ENCODE measurements at regions not wholly inside any gene's neighbourhood (a gene's known extent, or its start where the extent isn't known, plus 50 kb on each side); places are given as distances from the start of the nearest gene placed in this dataset.
A peak's percentile ranks its signal among the peaks of the same experiment; 100 is the strongest.

- H3K4me1 ChIP-seq (ENCODE audit: control insufficient read depth in 2 of 3, insufficient read depth in 2 of 3, low read depth in 1 of 3, low read length in 3 of 3), result peaks cover 0 to 3% (median 0%) of the 10 kb centered on the region in 3 donors
- H3K9ac ChIP-seq (ENCODE audit: low read length in 3 of 3), result no peak overlapping the region
- DNase-seq (peak in 2 of 5 donors; percentile 34 to 66), FAIRE-seq (no peak)
- no peaks in the 10 kb centered on the region for H3K9me3 ChIP-seq (ENCODE audit: control insufficient read depth in 2 of 3, insufficient read depth in 1 of 3, low read length in 3 of 3)
- TF ChIP-seq CTCF (IDR thresholded peaks at IDR 0.05; ENCODE audit: borderline replicate concordance, extremely low read depth, insufficient read depth), result no peak
- H3K27me3 ChIP-seq (ENCODE audit: control insufficient read depth, insufficient read depth, low read length), result no peaks in the 10 kb centered on the region
- H3K4me3 ChIP-seq (ENCODE audit: low read length in 3 of 3), result no peak overlapping the region
- intact Hi-C loops (cut with DNase I), result no loop called here
- no peaks in the 10 kb centered on the region for H3K36me3 ChIP-seq (ENCODE audit: control insufficient read depth in 2 of 3, insufficient read depth in 3 of 3, low read length in 3 of 3)
- peak overlapping the region in 1 of 2 donors; percentile 43 for H3K27ac ChIP-seq (ENCODE audit: low read depth in 2 of 2, low read length in 2 of 2)
Observed at GRCh38 chr1:81618376-81618775, 182.4 kb upstream of the ADGRL2 start.

GRCh38 chr1:81617308-81617967 is 183.3 kb upstream of the ADGRL2 start:
- no peak overlapping the region for H3K9ac ChIP-seq (ENCODE audit: low read length in 3 of 3)
- H3K4me3 ChIP-seq (ENCODE audit: low read length in 3 of 3), result no peak overlapping the region
- FAIRE-seq (no peak), DNase-seq (peak in 1 of 5 donors; percentile 42)
- H3K27me3 ChIP-seq (ENCODE audit: control insufficient read depth, insufficient read depth, low read length), result no peaks in the 10 kb centered on the region
- H3K27ac ChIP-seq (ENCODE audit: low read depth in 2 of 2, low read length in 2 of 2), result no peak overlapping the region
- peaks cover 0 to 3% (median 0%) of the 10 kb centered on the region in 3 donors for H3K4me1 ChIP-seq (ENCODE audit: control insufficient read depth in 2 of 3, insufficient read depth in 2 of 3, low read depth in 1 of 3, low read length in 3 of 3)
- no peaks in the 10 kb centered on the region for H3K36me3 ChIP-seq (ENCODE audit: control insufficient read depth in 2 of 3, insufficient read depth in 3 of 3, low read length in 3 of 3)
- TF ChIP-seq CTCF (IDR thresholded peaks at IDR 0.05; ENCODE audit: borderline replicate concordance, extremely low read depth, insufficient read depth), result no peak
- intact Hi-C loops (cut with DNase I), result no loop called here
- H3K9me3 ChIP-seq (ENCODE audit: control insufficient read depth in 2 of 3, insufficient read depth in 1 of 3, low read length in 3 of 3), result no peaks in the 10 kb centered on the region

- DNase-seq (no peak), FAIRE-seq (no peak)
- peaks cover 0 to 3% (median 0%) of the 10 kb centered on the region in 3 donors for H3K4me1 ChIP-seq (ENCODE audit: control insufficient read depth in 2 of 3, insufficient read depth in 2 of 3, low read depth in 1 of 3, low read length in 3 of 3)
- no peaks in the 10 kb centered on the region for H3K9me3 ChIP-seq (ENCODE audit: control insufficient read depth in 2 of 3, insufficient read depth in 1 of 3, low read length in 3 of 3)
- TF ChIP-seq CTCF (IDR thresholded peaks at IDR 0.05; ENCODE audit: borderline replicate concordance, extremely low read depth, insufficient read depth), result no peak
- H3K36me3 ChIP-seq (ENCODE audit: control insufficient read depth in 2 of 3, insufficient read depth in 3 of 3, low read length in 3 of 3), result no peaks in the 10 kb centered on the region
- intact Hi-C loops (cut with DNase I), result no loop called here
- H3K4me3 ChIP-seq (ENCODE audit: low read length in 3 of 3), result no peak overlapping the region
- no peak overlapping the region for H3K9ac ChIP-seq (ENCODE audit: low read length in 3 of 3)
- no peaks in the 10 kb centered on the region for H3K27me3 ChIP-seq (ENCODE audit: control insufficient read depth, insufficient read depth, low read length)
- no peak overlapping the region for H3K27ac ChIP-seq (ENCODE audit: low read depth in 2 of 2, low read length in 2 of 2)
Observed at GRCh38 chr1:81613803-81614202, 186.9 kb upstream of the ADGRL2 start.

- intact Hi-C loops (cut with DNase I), result no loop called here
- Histone ChIP-seq H3K4me3 (ENCODE audit: low read length in 3 of 3) (no peak overlapping the region), H3K9ac (ENCODE audit: low read length in 3 of 3) (no peak overlapping the region), H3K27me3 (ENCODE audit: control insufficient read depth, insufficient read depth, low read length) (no peaks in the 10 kb centered on the region), H3K4me1 (ENCODE audit: control insufficient read depth in 2 of 3, insufficient read depth in 2 of 3, low read depth in 1 of 3, low read length in 3 of 3) (no peaks in the 10 kb centered on the region), H3K9me3 (ENCODE audit: control insufficient read depth in 2 of 3, insufficient read depth in 1 of 3, low read length in 3 of 3) (no peaks in the 10 kb centered on the region), H3K27ac (ENCODE audit: low read depth in 2 of 2, low read length in 2 of 2) (no peak overlapping the region), H3K36me3 (ENCODE audit: control insufficient read depth in 2 of 3, insufficient read depth in 3 of 3, low read length in 3 of 3) (no peaks in the 10 kb centered on the region)
- DNase-seq (no peak), FAIRE-seq (no peak)
- TF ChIP-seq CTCF (IDR thresholded peaks at IDR 0.05; ENCODE audit: borderline replicate concordance, extremely low read depth, insufficient read depth), result no peak
Observed at GRCh38 chr1:81607924-81608323, 192.8 kb upstream of the ADGRL2 start.

All from kidney (tissue), 13 donors.